Left cardiac atrium (tissue), 4 donors: ENCODE measurements at regions not wholly inside any gene's neighbourhood (a gene's known extent, or its start where the extent isn't known, plus 50 kb on each side); places are given as distances from the start of the nearest gene placed in this dataset.
A peak's percentile ranks its signal among the peaks of the same experiment; 100 is the strongest.
"Not testable (repeated sequence)": the region's sequence is repeated elsewhere in the genome, so short reads cannot be mapped to it uniquely, and the experiment has no call there.

ENCODE experiments used
- ATAC-seq, 2 donors: fragments of 200-7000 bp; cut with Tn5 transposase; one replicate each; pipeline ENCODE4 v1.9.1; 2020; ENCODE audit warnings: mild to moderate bottlenecking in 2 of 2, moderate library complexity in 2 of 2
- DNase-seq: peaks from one replicate; pipeline ENCODE4 v3.0.0-alpha.2; 2020
- intact Hi-C, 2 donors: fragments of 100-400 bp; cut with DNase I; formaldehyde crosslinking; loops; one replicate each; pipeline versions ENCODE4 v1.14.1 to v1.15.1; 2022 to 2023
- donor health status: DM: no; HTN: yes; CAD: no.
- donor health status: DM: no; HTN: yes; CAD: no; lungs with severe emphysema.
- donor health status: DM: yes; HTN: yes; CAD: no.
- donor health status: Dilated cardiomyopathy.

GRCh38 chr18:14361346-14361745 lies 182.1 kb downstream of the POTEC start:
- ATAC-seq, intact Hi-C loops, DNase-seq: not testable (repeated sequence)

- ATAC-seq, DNase-seq, intact Hi-C loops: not testable (repeated sequence)
Measured at GRCh38 chr18:14357553-14358297, 185.7 kb downstream of the POTEC start.

GRCh38 chr18:14342170-14342569 lies 201.2 kb downstream of the POTEC start:
- intact Hi-C loops, result not testable (repeated sequence)
- peak in 1 of 2 donors; percentile 18 for ATAC-seq
- DNase-seq, result peak; percentile 49

DNA sequence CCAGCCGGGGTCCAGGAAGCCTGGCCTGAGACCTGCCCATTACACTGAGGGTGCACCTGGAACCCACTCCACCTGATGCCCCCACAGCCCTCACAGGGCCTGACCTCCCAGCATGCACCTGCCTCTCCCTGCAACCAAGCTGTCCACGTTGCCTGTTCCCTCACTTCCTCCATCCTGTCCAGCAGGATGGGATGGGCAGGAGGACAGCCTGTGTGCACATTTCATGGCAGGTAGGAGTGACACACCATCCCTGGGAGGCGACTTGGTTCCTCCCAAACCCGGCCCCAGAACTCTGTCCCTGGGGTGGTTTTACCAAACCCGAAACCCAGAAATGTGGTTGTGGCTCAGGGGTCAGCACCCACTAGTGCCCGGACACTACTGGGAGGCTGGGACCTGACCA lies 203.8 kb upstream of the ZNF519 start:
- intact Hi-C loops, ATAC-seq, DNase-seq: not testable (repeated sequence)

DNA sequence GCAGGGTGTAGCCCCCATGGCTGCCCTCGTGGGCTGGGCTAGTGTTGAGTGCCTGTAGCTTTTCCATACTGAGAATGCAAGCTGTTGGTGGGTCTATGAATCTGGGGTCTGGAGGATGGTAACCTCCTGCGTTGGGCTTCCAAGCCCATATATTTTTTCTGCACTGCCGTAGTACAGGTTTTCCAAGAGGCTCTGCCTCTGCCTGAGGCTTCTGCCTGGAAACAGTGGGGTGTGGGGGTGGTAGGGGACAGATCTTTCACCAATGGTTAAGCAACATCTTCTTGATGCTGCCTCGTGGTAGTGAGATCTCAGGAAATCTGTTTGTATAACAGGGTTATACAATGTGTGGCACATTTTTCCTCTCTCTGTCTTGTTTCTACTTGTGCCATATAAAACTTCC lies 189.0 kb upstream of the ZNF519 start:
- intact Hi-C loops, DNase-seq, ATAC-seq: not testable (repeated sequence)

- intact Hi-C loops, DNase-seq, ATAC-seq: not testable (repeated sequence)
Measured at GRCh38 chr18:14301255-14301654, 169.0 kb upstream of the ZNF519 start.

DNA sequence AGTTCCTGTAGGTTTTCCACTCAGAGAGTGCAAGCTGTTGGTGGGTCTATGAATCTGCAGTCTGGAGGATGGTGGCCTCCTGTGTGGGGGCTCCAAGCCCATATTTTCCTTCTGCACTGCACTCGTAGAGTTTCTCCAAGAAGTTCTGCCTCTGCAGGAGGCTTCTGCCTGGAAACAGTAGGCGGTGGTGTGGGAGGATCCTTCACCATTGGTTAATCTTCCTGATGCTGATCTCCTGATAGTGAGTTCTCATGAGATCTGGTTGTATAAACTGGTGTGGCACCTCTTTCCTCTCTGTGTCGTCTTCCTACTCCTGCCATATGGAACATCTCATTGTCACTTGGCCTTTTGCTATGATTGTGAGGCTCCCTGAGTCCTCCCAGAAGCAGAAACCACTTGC lies 162.8 kb upstream of the ZNF519 start:
- DNase-seq, intact Hi-C loops, ATAC-seq: not testable (repeated sequence)

DNA sequence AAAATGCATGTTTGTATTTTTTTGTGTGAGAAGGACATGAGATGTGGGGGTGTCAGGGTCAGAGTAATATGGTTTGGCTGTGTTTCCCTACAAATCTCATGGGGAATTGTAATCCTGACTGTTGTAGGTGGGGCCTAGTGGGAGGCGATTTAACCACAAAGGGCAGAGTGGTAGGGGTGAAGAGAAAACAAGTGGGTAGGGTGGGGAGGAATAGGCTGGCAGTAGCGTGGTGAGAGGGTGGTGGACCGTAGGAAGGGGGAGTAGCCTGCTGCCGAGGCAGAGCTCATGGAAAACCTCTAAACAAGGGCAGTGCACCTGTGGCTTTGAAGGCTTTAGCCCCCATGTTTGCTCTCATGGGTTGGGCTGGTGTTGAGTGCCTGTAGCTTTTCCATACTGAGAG lies 152.8 kb upstream of the ZNF519 start:
- intact Hi-C loops, result no loop called here
- ATAC-seq (no peak), DNase-seq (no peak)

- DNase-seq, intact Hi-C loops, ATAC-seq: not testable (repeated sequence)
Measured at GRCh38 chr18:14275391-14275790, 143.2 kb upstream of the ZNF519 start.

DNA sequence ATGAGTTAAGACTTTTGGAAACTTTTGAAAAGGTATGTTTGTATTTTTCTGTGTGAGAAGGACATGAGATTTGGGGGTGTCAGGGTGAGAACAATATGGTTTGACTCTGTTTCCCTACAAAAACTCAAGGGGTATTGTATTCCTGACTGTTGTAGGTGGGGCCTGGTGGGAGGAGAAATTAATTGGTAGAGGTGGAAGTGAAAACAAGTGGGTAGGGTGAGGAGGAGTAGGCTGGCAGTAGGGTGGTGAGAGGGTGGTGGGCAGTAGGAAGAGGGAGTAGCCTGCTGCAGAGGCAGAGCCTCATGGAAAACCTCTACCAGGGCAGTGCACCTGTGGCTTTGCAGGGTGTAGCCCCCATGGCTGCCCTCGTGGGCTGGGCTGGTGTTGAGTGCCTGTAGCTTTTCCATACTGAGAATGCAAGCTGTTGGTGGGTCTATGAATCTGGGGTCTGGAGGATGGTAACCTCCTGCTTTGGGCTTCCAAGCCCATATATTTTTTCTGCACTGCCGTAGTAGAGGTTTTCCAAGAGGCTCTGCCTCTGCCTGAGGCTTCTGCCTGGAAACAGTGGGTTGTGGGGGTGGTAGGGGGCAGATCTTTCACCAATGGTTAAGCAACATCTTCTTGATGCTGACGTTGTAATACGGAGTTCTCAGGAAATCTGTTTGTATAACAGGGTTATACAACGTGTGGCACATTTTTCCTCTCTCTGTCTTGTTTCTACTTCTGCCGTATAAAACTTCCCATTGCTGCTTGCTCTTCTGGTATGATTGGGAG lies 133.6 kb upstream of the ZNF519 start:
- intact Hi-C loops, DNase-seq, ATAC-seq: not testable (repeated sequence)

GRCh38 chr18:14262786-14263185 lies 130.6 kb upstream of the ZNF519 start:
- intact Hi-C loops, ATAC-seq, DNase-seq: not testable (repeated sequence)

GRCh38 chr18:14250084-14250677 lies 117.9 kb upstream of the ZNF519 start:
- DNase-seq, ATAC-seq, intact Hi-C loops: not testable (repeated sequence)

DNA sequence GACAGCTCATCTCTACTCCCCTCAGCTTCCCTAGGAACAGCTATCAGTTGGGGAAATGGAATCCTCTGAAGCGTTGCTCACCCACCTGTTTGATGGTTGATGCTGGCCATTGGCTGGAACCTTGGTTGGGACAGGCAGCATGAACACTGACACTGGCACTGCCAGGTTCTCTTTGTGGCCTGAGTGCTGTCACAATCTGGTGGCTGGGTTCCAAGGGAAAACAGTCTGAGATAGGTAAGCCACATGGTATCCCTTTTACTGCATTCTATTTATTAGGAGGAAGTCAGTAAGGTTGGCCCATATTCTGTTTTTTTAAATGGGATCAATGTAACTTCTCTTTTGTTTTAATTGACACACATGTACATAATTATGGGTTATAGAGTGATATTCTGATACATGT lies 107.0 kb upstream of the ZNF519 start:
- ATAC-seq, intact Hi-C loops: not testable (repeated sequence)

GRCh38 chr18:14236356-14237048 lies 104.3 kb upstream of the ZNF519 start:
- ATAC-seq, DNase-seq, intact Hi-C loops: not testable (repeated sequence)

More for the DNA sequence above, 107.0 kb upstream of the ZNF519 start:
- not testable (repeated sequence) for DNase-seq

GRCh38 chr18:14225286-14225679 lies 93.0 kb upstream of the ZNF519 start:
- intact Hi-C loops, ATAC-seq, DNase-seq: not testable (repeated sequence)

DNA sequence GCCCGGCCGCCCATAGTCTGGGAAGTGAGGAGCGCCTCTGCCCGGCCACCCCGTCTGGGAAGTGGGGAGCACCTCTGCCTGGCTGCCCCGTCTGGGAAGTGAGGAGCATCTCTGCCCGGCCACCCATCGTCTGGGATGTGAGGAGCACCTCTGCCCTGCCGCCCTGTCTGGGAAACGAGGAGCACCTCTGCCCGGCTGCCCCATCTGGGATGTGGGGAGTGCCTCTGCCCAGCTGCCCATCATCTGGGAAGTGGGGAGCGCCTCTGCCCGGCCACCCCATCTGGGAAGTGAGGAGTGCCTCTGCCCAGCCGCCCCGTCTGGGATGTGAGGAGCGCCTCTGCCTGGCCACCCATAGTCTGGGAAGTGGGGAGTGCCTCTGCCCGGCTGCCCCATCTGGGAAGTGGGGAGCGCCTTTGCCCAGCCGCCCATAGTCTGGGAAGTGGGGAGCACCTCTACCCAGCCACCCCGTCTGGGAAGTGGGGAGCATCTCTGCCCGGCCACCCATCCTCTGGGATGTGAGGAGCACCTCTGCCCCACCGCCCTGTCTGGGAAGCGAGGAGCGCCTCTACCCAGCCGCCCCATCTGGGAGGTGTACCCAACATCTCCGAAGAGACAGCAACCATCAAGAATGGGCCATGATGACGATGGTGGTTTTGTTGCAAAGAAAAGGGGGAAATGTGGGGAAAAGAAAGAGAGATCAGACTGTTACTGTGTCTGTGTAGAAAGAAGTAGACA lies 92.5 kb upstream of the ZNF519 start:
- DNase-seq, ATAC-seq: not testable (repeated sequence)

DNA sequence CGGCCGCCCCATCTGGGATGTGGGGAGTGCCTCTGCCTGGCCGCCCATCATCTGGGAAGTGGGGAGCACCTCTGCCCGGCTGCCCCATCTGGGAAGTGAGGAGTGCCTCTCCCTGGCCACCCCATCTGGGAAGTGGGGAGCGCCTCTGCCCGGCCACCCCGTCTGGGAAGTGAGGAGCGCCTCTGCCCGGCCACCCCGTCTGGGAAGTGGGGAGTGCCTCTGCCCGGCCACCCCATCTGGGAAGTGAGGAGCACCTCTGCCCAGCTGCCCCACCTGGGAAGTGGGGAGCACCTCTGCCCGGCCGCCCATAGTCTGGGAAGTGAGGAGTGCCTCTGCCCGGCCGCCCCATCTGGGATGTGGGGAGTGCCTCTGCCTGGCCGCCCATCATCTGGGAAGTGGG lies 91.7 kb upstream of the ZNF519 start:
- DNase-seq, ATAC-seq, intact Hi-C loops: not testable (repeated sequence)

More for the DNA sequence above, 92.5 kb upstream of the ZNF519 start:
- intact Hi-C loops, result not testable (repeated sequence)

GRCh38 chr18:14223231-14223822 lies 91.1 kb upstream of the ZNF519 start:
- not testable (repeated sequence) for DNase-seq

More at GRCh38 chr18:14223231-14223822, 91.1 kb upstream of the ZNF519 start:
- ATAC-seq, intact Hi-C loops: not testable (repeated sequence)
